T-helper 2 cell (primary cell): ENCODE measurements at regions not wholly inside any gene's neighbourhood (a gene's known extent, or its start where the extent isn't known, plus 50 kb on each side); places are given as distances from the start of the nearest gene placed in this dataset.

ENCODE experiments used
- DNase-seq, 5 experiments: peaks; one replicate each; pipeline versions ENCODE4 v3.0.0 to v3.0.0-alpha.2; 2012 to 2022

DNA sequence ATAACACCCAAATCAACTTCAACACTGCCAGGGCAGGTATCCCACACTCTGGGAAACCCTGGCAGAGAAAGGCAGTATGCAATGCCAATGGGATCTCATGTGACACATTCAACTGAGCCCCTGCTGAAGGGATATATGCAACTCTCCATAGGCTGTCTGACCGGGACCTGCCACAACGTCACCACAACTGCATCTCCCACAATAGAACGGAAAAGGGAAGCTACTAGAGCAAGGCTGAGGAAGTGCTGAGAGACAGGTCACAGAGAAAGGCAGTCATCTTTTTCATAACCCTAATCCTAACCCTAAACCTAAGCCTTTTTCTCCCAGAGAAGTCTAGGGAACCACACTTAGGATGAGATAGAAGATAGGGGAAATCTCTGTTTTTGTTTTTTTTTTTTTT lies 345.9 kb upstream of the CD180 start:
- no peak for DNase-seq

DNA sequence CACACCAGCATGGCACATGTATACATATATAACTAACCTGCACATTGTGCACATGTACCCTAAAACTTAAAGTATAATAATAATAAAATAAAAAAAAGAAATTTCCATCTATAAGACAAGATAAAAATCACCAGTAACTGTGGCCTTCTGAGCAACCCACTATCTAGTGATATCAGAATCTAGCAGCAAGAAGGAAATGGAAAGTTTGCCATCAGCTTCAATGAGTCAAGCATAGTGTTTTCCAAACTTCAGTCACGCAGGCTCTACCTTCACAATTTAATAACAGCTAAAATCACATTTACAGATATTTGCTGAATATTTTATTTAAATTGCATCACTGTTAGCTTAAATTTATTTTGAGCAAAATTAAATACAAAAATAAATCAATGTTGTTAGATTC lies 345.3 kb upstream of the CD180 start:
- DNase-seq: no peak

DNA sequence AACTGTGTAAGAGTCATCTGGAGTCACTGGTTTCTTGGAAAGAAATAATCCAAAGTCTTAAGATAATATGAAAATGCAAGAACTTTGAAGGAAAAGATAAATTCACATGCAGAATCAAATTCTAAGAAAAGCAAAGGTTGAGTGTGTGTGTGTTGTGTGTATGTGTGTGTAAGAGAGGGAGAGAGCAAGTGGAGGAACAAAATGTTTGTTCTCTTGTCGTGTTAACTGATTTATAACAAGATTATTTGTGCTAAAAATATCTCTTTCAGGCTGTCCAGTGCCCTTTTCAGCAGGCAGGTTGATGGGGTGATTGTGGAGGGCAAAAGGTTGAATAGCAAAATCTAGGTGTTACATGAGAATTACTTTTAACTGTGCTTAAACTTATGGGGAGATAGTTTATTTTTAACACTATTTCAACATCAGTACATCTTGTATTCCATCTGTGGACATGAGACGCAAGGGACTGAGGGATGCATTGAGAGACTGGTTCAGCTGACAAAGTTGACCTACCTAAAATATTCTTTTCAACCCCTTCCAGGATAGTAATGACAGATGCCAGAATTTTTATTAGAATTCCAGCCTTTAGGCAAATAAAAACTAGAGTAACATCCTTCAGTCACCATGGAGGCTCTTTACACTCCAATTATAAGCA lies 342.4 kb upstream of the CD180 start:
- DNase-seq: no peak

DNA sequence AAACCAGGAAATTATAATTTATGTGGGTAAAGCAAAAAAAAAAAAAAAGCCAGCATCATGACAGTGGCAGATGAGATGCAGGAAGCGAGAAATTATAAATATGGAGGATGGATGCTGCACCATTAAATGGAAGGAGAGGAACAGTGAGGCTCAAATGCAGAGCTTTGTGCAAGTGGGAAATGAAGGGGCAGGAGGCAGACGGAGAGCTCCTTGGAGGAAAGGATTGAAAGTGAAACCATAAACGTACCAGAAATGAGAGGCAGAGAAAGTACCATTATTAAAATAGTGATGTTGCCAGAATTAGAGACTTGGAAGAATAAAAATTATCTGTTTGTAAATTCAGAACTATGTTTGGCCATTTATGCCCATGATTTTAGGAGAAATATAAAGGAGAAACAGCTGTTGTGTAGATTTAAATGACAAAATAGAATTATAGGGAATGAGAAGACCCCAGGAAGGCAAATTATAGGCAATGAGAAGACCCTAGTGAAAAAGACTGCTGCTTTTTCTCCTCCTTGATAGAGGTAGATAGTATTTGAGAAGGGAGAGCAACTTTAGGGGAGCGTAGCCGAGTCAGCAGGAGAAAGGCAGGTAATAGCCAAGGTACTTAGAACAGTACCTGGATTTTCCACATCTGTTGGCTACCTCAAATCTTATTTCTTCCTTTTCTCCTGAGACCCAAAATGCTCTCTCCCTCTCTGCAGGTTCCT lies 341.0 kb upstream of the CD180 start:
- DNase-seq: peak in 2 of 5 experiments; percentile 13 to 20

DNA sequence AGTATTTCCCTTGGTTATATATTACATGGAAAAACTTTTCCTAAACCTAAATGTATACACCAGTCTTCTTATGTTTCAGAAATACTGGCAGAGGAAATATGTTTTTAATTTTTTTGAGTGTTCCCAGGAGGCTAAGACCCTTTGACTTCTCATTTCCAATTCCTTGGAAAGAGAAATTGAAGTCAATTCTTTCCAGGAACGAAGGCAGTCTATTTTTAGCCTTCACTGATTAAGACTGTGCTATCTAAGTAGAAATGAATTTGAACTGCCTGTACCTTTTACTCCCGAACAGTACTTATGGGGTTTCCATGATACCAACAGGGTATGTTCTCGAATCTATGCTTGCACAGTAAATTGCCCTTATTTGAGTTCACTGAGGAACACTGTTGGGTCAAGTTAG lies 340.3 kb upstream of the CD180 start:
- no peak for DNase-seq

DNA sequence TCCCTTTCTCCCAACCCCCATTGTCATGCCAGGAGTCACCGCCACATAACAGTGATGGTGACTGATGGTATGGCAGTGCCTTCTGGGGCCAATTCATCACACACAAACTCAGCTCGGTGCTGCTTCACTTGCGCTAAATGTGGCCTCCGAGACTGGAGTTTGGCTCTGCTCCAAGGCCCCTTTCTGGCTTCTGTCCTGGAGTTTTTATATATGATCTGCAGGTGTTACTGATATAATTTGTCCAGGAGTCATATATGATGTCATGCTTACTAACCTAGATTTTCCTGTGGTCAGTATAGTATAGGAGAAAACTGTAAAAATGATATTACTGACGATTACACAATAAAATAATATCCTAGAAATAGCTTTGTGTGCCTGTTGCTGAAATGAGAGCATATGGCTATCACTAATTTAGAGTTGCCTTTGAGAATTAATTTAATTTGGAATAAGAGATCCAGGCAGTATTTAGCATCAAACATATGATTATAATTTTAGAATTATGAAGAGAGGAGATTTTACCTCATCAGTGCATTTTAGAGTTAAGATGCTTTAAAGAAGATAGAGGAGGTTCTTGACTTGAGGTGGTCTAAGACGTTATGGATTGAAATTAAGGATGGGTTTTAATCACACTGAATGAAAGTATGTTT lies 334.1 kb upstream of the CD180 start:
- no peak for DNase-seq

DNA sequence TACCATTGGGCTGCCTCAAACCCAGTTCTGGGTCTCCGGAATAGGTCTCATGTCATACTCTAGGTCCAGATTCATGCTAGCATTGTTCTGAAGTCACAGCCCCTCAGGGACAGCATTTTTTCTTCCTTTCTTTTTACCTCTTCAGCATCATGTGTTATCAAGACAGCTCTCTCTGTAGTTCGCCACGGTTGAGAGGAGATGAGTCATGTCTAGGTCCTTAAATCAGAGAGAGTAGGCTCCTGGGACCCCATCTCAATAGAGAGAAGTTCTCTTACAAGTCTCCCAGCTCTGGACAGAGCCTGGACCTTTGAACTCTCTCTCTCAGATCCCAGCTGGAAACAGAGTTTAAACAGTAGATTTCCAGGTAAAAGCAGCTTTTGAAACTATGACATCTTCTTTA lies 332.4 kb upstream of the CD180 start:
- no peak for DNase-seq

DNA sequence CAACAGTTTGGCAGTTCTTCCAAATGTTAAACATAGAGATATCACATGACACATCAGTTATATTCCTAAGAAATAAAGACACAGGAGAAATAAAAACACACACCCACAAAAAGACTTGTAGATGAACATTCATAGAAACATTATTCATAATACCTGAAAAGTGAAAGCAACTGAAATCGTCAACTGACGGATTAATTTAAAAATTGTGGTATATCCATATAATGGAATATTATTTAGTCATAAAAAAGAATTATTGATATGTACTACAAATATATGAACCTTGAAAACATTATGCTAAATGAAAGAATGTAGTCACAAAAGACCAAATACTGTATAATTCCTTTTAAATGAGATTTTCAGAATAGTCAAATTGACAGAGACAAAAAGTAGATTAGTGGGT lies 330.2 kb upstream of the CD180 start:
- DNase-seq: no peak

DNA sequence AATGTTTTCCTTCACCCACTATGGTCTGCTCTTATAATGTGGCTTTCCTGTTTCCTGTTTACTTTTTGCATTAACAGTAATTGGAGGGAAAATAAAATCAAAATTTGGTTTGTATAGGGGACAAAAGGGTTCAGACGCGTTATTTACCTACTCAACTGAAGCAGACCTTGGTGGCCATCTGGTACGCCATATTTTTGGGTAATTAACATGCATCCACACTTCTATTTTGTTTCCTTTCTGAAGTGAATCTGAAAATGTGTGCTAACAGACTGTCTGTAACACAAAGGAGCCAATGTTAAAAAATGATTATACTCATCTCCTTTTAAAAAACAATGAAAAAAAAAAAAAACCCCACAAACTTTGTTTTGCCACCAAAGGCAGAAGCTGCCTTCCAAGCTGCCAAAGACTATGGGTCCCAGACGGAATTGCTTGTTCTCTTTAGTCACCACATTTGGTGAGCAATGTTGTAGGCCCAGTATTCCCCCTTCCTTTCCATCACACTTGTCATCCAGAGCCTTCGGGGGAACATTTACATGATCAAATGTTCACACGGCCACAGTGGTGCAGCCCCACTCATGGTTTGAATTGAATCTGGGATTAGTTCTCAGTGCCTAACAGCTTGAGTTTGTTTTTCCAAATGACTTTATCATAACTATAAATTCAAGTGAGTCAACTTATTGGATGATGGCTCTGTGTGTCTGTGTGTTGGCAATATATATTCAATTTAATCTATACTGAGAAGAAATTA lies 323.7 kb upstream of the CD180 start:
- DNase-seq: no peak

DNA sequence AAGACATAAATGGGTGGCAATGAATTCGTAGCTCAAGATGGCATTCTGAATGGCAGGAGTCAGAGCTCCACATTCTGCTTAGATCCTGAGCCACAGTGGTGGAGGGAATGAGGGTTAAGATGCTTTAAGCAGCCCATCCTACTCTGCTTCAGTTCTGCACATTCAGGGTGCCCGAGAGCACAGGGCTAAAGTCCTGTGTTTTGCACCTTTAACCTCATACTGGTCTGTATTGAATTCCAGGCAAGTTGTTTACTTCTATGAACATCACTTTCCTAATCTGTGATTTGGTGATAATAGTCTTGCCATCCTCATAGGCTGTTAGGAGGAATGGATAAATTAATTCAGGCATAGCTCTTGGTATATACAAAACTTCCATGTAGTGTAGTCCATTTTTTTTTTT lies 321.6 kb upstream of the CD180 start:
- no peak for DNase-seq

DNA sequence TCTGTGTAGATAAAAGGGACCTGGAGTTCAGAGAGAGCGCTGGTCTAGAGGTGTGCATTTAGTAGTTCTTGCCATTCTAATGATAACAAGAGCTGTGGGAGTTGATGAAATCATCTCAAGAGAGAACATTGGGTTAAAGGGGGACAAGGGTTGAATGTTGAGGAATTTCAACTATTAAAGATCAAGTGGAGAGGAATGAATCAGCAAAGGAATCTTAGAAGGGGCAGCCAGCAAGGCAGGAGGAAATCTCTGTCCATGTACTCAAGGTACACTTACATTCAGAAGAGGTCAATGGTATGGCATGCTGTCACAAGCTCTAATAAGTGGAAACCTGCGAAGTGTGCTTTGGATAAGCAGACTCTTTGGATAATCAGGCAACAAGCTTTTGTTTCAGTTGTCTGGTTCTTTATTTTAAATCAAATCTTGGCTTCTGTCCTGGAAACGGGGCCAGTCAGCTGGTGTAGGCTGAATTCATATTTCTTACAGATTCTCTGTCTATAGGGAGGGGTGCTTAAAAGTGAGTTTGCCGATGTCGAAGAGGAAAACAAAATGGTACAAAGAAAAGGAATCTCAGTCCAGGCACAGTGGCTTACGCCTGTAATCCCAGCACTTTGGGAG lies 320.5 kb upstream of the CD180 start:
- DNase-seq: no peak

DNA sequence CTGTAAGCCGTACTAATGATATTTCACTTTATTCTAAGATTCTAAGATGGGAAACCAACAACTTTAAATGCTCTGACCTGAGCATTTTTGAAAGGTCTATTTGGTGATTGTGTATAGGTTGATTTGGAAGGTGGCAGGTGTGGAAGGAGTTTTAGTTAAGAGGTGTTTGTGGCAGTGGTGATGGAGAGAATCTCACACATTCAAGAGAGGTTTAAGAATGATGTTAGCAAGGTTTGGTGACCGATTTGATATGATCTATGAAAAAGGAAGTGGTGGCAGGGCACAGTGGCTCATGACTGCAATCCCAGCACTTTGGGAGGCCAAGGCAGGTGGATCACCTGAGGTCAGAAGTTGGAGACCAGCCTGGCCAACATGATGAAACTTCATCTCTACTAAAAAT lies 319.2 kb upstream of the CD180 start:
- DNase-seq: peak in 2 of 5 experiments; percentile 62 to 77

DNA sequence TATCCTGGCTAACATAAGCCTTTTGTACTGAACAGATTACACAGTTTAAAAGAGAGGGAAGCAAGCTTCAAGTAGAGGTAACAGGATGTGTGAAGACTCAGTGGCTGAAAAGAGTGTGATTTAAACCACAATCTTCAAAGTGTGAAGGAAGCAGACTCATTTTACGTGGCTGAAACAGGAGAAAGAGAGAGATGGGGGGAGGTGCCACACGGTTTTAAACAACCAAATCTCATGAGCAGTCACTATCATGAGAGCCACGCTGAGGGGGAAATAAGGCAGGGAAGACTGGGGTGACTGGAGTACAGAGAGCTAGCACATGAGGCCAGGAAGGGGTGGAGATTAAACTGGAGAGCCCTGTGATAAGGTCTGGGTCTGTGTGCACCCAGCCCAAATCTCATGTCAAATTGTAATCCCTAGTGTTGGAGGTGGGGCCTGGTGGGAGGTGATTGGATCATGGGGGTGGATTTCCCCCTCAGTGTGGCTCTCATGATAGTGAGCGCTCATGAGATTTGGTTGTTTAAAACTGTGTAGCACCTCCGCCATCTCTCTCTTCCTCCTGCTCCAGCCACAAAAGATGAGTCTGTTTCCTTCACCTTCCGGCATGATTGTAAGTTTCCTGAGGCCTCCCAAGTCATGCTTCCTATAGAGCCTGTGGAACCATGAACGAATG lies 318.6 kb upstream of the CD180 start:
- peak in 2 of 5 experiments; percentile 71 to 93 for DNase-seq

DNA sequence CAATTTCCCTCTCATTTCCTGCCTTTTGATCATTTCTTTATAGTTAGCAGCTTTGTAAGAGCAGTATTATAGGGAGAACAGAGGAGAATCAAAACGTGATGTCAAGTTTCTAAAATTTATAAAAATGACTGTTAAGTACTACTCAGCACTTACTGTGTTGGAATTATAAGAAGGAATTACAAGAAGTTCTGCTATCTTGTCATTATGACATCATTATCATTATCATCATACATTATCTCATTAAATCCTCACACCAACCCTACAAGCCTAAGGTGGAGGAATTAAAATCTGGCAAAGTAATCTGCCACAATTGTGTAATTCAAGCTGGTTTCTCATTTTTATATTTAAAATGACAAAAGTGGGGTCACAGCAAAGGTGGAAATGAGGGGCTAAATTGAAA lies 316.2 kb upstream of the CD180 start:
- no peak for DNase-seq

DNA sequence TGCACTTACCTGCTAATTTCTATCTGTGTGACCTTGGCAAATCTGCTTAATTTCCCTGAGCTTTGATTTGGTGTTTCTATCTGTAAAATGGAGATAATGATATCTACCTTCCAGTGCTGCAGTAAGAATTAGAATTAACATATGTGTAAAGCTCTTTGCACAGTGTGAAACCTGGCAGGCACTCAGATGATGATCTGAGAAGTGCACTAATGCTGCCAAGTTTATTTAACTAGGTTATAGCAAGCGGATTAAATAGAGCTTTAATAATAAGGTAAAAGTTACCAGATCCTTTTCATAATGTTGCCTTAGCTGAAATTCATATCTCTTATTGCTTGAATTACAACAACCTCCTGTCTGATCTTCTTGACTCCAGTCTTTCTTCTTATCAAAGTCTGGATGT lies 315.3 kb upstream of the CD180 start:
- DNase-seq: no peak

DNA sequence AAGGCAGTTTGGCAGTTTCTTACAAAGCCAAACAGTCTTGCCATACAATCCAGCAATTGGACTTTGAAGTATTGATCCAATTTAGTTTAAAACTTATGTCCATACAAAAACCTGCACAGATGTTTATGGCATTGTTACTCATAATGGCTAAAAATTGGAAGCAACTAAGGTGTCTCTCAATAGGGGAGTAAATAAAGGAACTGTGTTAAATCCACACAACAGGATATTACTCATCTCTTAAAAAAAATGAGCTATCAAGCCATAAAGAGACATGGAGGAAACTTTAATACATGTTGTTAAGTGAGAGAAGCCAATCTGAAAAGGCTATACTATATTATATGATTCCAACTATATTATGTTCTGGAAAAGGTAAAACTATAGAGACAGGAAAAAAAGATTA lies 313.6 kb upstream of the CD180 start:
- peak in 1 of 5 experiments; percentile 29 for DNase-seq

DNA sequence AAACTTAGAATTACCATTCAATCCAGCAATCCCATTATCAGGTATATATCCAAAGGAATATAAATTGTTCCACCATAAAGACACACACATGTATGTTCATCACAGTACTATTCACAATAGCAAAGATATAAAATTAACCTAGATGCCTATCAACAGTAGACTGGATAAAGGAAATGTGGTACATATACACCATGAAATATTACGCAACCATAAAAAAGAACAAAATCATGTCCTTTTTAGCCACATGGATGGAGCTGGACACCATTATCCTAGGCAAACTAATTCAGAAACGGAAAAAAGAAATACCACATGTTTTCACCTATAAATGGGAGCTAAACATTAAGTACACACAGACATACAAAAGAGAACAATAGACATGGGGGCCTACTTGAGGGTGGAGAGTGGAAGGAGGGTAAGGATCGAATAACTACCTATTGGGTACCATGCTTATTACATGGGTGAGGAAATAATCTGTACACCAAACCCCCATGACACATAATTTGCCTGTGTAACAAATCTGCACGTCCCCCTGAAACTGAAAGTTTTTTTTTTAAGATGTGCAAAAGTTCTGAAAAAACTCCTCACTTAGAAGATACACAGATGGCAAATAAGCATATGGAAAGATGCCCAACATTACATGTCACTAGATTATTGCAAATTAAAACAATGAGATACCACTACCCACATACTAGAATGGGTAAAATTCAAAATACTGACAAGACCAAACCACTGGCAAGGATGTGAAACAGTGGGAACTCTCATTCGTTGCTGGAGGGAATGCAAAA lies 313.0 kb upstream of the CD180 start:
- peak in 1 of 5 experiments; percentile 4 for DNase-seq

DNA sequence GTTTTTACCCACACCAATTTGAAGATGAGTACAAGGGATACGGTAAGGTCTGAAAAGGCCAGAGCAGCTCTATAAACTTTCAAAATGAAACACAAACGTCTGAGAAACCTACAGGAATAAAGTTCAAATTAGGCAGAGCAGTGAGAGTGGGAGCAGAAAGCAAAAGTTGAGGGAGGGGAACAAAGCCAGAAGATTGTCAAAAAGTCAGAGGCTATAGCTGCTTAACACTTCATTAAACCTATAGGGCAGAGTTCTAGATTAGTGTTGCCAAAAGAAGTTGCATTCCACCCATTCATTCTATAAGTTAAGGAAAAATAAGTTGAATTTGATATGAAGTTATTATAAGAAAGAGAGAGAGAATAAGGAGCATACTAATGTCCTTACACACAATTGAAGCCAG lies 309.6 kb upstream of the CD180 start:
- DNase-seq: no peak

DNA sequence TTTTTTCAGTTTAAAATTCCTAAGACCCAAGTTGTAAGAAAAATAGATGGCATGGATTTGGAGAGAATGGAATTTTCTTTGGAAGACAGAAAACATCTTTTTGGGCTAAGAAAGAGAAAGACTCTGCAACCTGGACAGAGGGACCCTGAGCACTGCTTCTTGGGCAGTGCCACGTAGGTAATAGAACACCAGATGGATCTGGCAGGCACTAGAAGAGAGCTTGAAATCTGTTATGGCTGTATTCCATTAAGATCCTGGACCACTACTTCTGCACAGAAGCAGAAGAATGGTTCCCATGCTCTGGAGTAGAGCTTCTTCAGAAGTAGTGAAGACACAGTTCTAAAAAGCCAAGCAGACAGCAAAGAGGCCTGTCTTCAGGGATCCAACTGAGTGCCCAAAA lies 306.4 kb upstream of the CD180 start:
- DNase-seq: no peak

DNA sequence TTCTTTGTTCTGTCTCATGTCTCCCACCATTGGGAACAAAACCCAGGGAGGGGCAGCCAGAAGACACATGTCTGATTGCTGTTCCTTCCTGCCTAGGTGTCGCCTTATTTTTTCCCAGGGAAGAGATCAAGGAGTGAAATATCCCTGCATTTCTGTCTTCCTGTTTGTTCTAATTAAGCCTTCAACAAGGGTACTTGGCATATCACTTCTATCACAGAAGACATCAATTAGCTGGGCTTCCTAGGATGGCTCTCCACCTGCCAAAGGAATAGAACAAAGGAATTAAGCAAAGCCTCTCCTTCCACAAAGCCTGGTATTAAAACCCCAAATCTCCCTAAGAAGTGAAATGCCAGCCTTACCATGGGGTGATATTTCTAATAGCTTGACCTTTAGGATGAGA lies 299.5 kb upstream of the CD180 start:
- DNase-seq: no peak

DNA sequence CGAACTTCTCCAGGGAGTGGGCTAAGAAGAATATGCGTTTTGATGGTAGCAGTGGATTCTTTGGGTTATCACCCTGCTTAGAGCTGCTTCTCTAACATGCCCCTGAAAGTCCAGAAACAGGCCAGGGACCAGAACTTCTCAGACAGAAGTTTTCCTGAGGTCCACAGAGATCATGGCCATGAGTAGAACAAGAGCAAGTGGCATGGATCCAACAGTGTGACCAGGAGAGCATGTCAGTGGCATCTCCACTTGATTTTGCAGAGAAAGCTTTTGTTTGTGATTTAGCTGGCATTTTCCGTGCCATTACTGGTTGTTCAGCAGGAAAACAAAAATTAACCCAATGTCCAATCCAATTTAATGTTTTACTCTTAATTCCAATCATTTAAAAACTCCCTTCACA lies 298.5 kb upstream of the CD180 start:
- DNase-seq: no peak
